NT2/D1 (cell line): ENCODE measurements at regions not wholly inside any gene's neighbourhood (a gene's known extent, or its start where the extent isn't known, plus 50 kb on each side); places are given as distances from the start of the nearest gene placed in this dataset.

Experiments
- SUZ12 ChIP-seq: IDR thresholded peaks from 2 replicates; pipeline ENCODE4 v1.6.1; 2011; ENCODE audit not compliant: insufficient read length, insufficient read depth; ENCODE audit errors: extremely low read depth
- YY1 ChIP-seq: IDR thresholded peaks from 2 replicates; pipeline ENCODE4 v1.6.1; 2011; ENCODE audit not compliant: insufficient read length, insufficient read depth
- ZNF274 ChIP-seq: IDR thresholded peaks from 2 replicates; pipeline ENCODE4 v1.6.1; 2011; ENCODE audit warnings: mild to moderate bottlenecking, low read depth, low read length

DNA sequence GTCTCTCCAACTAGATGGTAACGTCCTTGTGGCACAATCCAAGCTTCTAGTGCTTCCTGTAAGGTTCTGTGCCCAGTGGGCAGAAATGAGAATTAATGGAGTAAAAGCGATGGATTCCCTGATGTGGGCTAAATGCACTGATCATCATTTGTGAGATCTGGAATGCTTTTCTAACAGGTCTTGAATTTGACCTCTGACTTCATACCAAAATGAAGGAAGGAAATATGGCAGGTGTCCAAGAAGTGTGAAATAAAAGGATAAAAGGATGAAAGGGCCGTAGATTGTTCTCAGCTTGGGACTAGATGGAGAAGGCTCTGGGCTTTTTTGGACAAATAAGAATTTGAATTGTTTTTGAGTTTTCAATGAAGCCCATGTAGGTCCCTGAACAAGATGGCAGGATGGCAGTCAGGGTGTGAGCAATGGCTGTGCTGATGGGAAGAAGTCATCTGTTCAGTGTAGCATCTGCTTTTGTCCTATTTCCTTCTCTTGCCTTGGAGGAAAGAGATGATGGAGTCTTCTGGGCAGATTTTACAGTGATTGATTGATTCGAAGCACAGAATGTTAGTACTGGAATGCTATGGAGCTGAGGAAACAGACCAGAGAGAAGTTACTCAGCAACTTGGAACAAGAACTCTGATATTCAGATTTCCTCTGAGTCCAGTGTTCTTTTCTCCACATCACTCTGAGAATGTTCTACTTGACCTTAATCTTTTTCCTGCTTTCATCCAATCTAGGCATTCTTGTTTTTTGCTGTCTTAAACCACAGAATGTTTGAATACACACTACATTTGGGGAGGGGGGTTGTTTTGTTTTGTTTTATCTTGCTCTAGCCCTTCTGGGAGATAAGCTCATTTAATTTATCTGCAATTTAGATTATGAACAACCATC lies 286.0 kb downstream of the HLX start:
- TF ChIP-seq YY1 (no peak), ZNF274 (no peak), SUZ12 (no peak)
